ENCODE measurements at regions not wholly inside any gene's neighbourhood (a gene's known extent, or its start where the extent isn't known, plus 50 kb on each side); places are given as distances from the start of the nearest gene placed in this dataset.
"Not testable (repeated sequence)": the region's sequence is repeated elsewhere in the genome, so short reads cannot be mapped to it uniquely, and the experiment has no call there.

GRCh38 chr7:86372262-86372661 lies 271.4 kb upstream of the GRM3 start:
- H3K27me3 Mint-ChIP-seq = no peaks in the 10 kb centered on the region
- no peaks in the 10 kb centered on the region for H3K36me3 Mint-ChIP-seq (ENCODE audit: low read depth)
- TF ChIP-seq CTCF (IDR thresholded peaks at IDR 0.05) = no peak
- ChIA-PET POLR2A (no interaction called here), CTCF (interaction anchor here (0.9 kb wide), 1 partner anchor 14 kb away, joined by 3 read pairs; no protein-coding TSS in a partner anchor)
- no peak for DNase-seq
- intact Hi-C loops (cut with DNase I, micrococcal nuclease) = no loop called here
- peaks cover 5% of the 10 kb centered on the region for H3K9me3 Mint-ChIP-seq
- H3K27ac Mint-ChIP-seq = no peak overlapping the region
- no peaks in the 10 kb centered on the region for H3K4me1 Mint-ChIP-seq (ENCODE audit: low read depth)
- H3K4me3 ChIP-seq (ENCODE audit: low read length) = no peak overlapping the region
- H3K9me3 ChIP-seq (ENCODE audit: control insufficient read depth in 1 of 2, insufficient read depth in 1 of 2, low read length in 2 of 2) = peaks cover 0 to 6% of the 10 kb centered on the region in 2 experiments
- H3K27ac ChIP-seq (ENCODE audit: low read depth in 1 of 2, low read length in 2 of 2) = no peak overlapping the region
- no peaks in the 10 kb centered on the region for H3K36me3 ChIP-seq (ENCODE audit: insufficient read depth, low read length)
- H3K27me3 ChIP-seq (ENCODE audit: control insufficient read depth in 1 of 2, insufficient read depth in 2 of 2, low read length in 2 of 2) = no peaks in the 10 kb centered on the region
- H3K4me1 ChIP-seq (ENCODE audit: insufficient read depth, low read length) = no peaks in the 10 kb centered on the region
- no peak for ATAC-seq (ENCODE audit: poor library complexity)
- no peak overlapping the region for H3K4me3 Mint-ChIP-seq

GRCh38 chr7:86366946-86367345 lies 276.8 kb upstream of the GRM3 start:
- ChIA-PET POLR2A (no interaction called here), CTCF (no interaction called here)
- H3K4me1 Mint-ChIP-seq (ENCODE audit: low read depth) = no peaks in the 10 kb centered on the region
- peaks cover 0 to 2% of the 10 kb centered on the region in 2 experiments for H3K9me3 ChIP-seq (ENCODE audit: control insufficient read depth in 1 of 2, insufficient read depth in 1 of 2, low read length in 2 of 2)
- TF ChIP-seq CTCF (IDR thresholded peaks at IDR 0.05) = no peak
- intact Hi-C loops (cut with DNase I, micrococcal nuclease) = no loop called here
- ATAC-seq (ENCODE audit: poor library complexity) = no peak
- DNase-seq = no peak
- no peaks in the 10 kb centered on the region for H3K4me1 ChIP-seq (ENCODE audit: insufficient read depth, low read length)
- H3K27me3 ChIP-seq (ENCODE audit: control insufficient read depth in 1 of 2, insufficient read depth in 2 of 2, low read length in 2 of 2) = no peaks in the 10 kb centered on the region
- no peaks in the 10 kb centered on the region for H3K36me3 ChIP-seq (ENCODE audit: insufficient read depth, low read length)
- H3K36me3 Mint-ChIP-seq (ENCODE audit: low read depth) = no peaks in the 10 kb centered on the region
- no peak overlapping the region for H3K27ac Mint-ChIP-seq
- no peak overlapping the region for H3K4me3 Mint-ChIP-seq
- H3K9me3 Mint-ChIP-seq = peaks cover 4% of the 10 kb centered on the region
- H3K27ac ChIP-seq (ENCODE audit: low read depth in 1 of 2, low read length in 2 of 2) = no peak overlapping the region
- H3K27me3 Mint-ChIP-seq = no peaks in the 10 kb centered on the region
- H3K4me3 ChIP-seq (ENCODE audit: low read length) = no peak overlapping the region

- H3K36me3 ChIP-seq (ENCODE audit: insufficient read depth, low read length); H3K4me1 Mint-ChIP-seq (ENCODE audit: low read depth); POLR2A ChIA-PET; DNase-seq; H3K27me3 ChIP-seq (ENCODE audit: control insufficient read depth in 1 of 2, insufficient read depth in 2 of 2, low read length in 2 of 2); H3K4me3 ChIP-seq (ENCODE audit: low read length); H3K4me3 Mint-ChIP-seq; CTCF ChIA-PET; H3K27ac Mint-ChIP-seq; intact Hi-C loops (cut with DNase I, micrococcal nuclease); H3K9me3 ChIP-seq (ENCODE audit: control insufficient read depth in 1 of 2, insufficient read depth in 1 of 2, low read length in 2 of 2); ATAC-seq (ENCODE audit: poor library complexity); H3K36me3 Mint-ChIP-seq (ENCODE audit: low read depth); H3K4me1 ChIP-seq (ENCODE audit: insufficient read depth, low read length); H3K9me3 Mint-ChIP-seq; H3K27ac ChIP-seq (ENCODE audit: low read depth in 1 of 2, low read length in 2 of 2); H3K27me3 Mint-ChIP-seq: not testable (repeated sequence)
Observed at GRCh38 chr7:86340407-86340806, 303.3 kb upstream of the GRM3 start.

GRCh38 chr7:86339051-86339450 lies 304.7 kb upstream of the GRM3 start:
- no peak overlapping the region for H3K4me3 ChIP-seq (ENCODE audit: low read length)
- Mint-ChIP-seq H3K27me3 (no peaks in the 10 kb centered on the region), H3K36me3 (ENCODE audit: low read depth) (no peaks in the 10 kb centered on the region), H3K27ac (no peak overlapping the region), H3K9me3 (peaks cover 7% of the 10 kb centered on the region), H3K4me3 (no peak overlapping the region), H3K4me1 (ENCODE audit: low read depth) (no peaks in the 10 kb centered on the region)
- H3K27ac ChIP-seq (ENCODE audit: low read depth in 1 of 2, low read length in 2 of 2) = no peak overlapping the region
- no peaks in the 10 kb centered on the region for H3K9me3 ChIP-seq (ENCODE audit: control insufficient read depth in 1 of 2, insufficient read depth in 1 of 2, low read length in 2 of 2)
- ATAC-seq (ENCODE audit: poor library complexity) = no peak
- intact Hi-C loops (cut with DNase I, micrococcal nuclease) = no loop called here
- H3K36me3 ChIP-seq (ENCODE audit: insufficient read depth, low read length) = no peaks in the 10 kb centered on the region
- CTCF ChIA-PET = no interaction called here
- H3K27me3 ChIP-seq (ENCODE audit: control insufficient read depth in 1 of 2, insufficient read depth in 2 of 2, low read length in 2 of 2) = no peaks in the 10 kb centered on the region
- TF ChIP-seq CTCF (IDR thresholded peaks at IDR 0.05) = no peak
- no peak for DNase-seq
- no peaks in the 10 kb centered on the region for H3K4me1 ChIP-seq (ENCODE audit: insufficient read depth, low read length)
- POLR2A ChIA-PET = no interaction called here

Data from CD4-positive, alpha-beta T cell (primary cell).